Erythroblast (primary cell): ENCODE measurements at regions not wholly inside any gene's neighbourhood (a gene's known extent, or its start where the extent isn't known, plus 50 kb on each side); places are given as distances from the start of the nearest gene placed in this dataset.

Experiments used
- GATA1 ChIP-seq: IDR thresholded peaks from 2 replicates; pipeline ENCODE4 v1.6.1; 2011; ENCODE audit warnings: low read depth, mild to moderate bottlenecking, control low read depth, low read length, moderate library complexity
- POLR2A ChIP-seq: IDR thresholded peaks from 2 replicates; pipeline ENCODE4 v1.6.1; 2011; ENCODE audit warnings: mild to moderate bottlenecking, low read length

- TF ChIP-seq POLR2A, result no peak
- no peak for TF ChIP-seq GATA1
Measured at GRCh38 chr2:18427762-18428161, 132.7 kb downstream of the RDH14 start.
